Prostate gland (tissue), 2 donors: ENCODE measurements at regions not wholly inside any gene's neighbourhood (a gene's known extent, or its start where the extent isn't known, plus 50 kb on each side); places are given as distances from the start of the nearest gene placed in this dataset.

ENCODE experiments used
- DNase-seq: peaks from one replicate; pipeline ENCODE4 v3.0.0-alpha.2; 2019; ENCODE audit warnings: low spot score
- H3K27ac ChIP-seq, 2 donors: fragments of 200-600 bp; sonication (generic); 2 replicates each; pipeline ENCODE4 v1.5.1; 2017 to 2019
- H3K27me3 ChIP-seq: fragments of 200-600 bp; sonication (generic); replicated peaks from 2 replicates; pipeline ENCODE4 v1.5.1; 2019; ENCODE audit not compliant: insufficient read depth
- H3K36me3 ChIP-seq, 2 donors: fragments of 200-600 bp; sonication (generic); 1 replicate in 1 of 2; 2 replicates in 1 of 2; pipeline versions ENCODE4 v1.5.1 to v1.8.1; 2017 to 2019
- H3K4me1 ChIP-seq: fragments of 200-600 bp; sonication (generic); replicated peaks from 2 replicates; pipeline ENCODE4 v1.5.1; 2019
- H3K4me3 ChIP-seq, 2 donors: fragments of 200-600 bp; sonication (generic); 2 replicates each; pipeline ENCODE4 v1.5.1; 2017 to 2019
- H3K9me3 ChIP-seq: fragments of 200-600 bp; sonication (generic); 2 replicates; pipeline ENCODE4 v1.5.1; 2017
- CTCF ChIP-seq, 4 experiments: fragments of 200-600 bp in 2 of 4; fragments of 450-650 bp in 2 of 4; sonication (generic) in 2 of 4; IDR thresholded peaks; 1 replicate in 3 of 4; 2 replicates in 1 of 4; pipeline ENCODE4 v1.5.1; 2016 to 2019; ENCODE audit warnings: antibody characterized with exemption in 4 of 4, mild to moderate bottlenecking in 2 of 4, moderate library complexity in 2 of 4
- POLR2A ChIP-seq: fragments of 450-650 bp; IDR thresholded peaks from one replicate; pipeline ENCODE4 v1.6.1; 2016; ENCODE audit warnings: antibody characterized with exemption, mild to moderate bottlenecking
- POLR2AphosphoS5 ChIP-seq: sonication (generic); formaldehyde crosslinking; IDR thresholded peaks from one replicate; pipeline ENCODE4 v1.6.1; 2017; ENCODE audit warnings: antibody characterized with exemption
- WGBS: methylation state at CpG from one replicate; pipeline ENCODE4 v1.1.5; 2018; 5-methylcytosine and 5-hydroxymethylcytosine counted together
- intact Hi-C: fragments of 100-400 bp; cut with DNase I; formaldehyde crosslinking; loops from one replicate; pipeline ENCODE4 v1.14.2; 2022

- no peak overlapping the region for H3K27ac ChIP-seq
- TF ChIP-seq CTCF (IDR thresholded peaks at IDR 0.05) (no peak), POLR2A (no peak), POLR2AphosphoS5 (no peak)
- no peaks in the 10 kb centered on the region for H3K27me3 ChIP-seq
- no peaks in the 10 kb centered on the region for H3K9me3 ChIP-seq
- DNase-seq, result no peak
- H3K4me1 ChIP-seq, result no peaks in the 10 kb centered on the region
- intact Hi-C loops, result no loop called here
- H3K4me3 ChIP-seq, result no peak overlapping the region
- H3K36me3 ChIP-seq, result no peaks in the 10 kb centered on the region
Measured at GRCh38 chr7:80357530-80357929, 154.3 kb downstream of the GNAT3 start.

- H3K27me3 ChIP-seq, result no peaks in the 10 kb centered on the region
- intact Hi-C loops, result no loop called here
Measured at GRCh38 chr7:80350430-80350829, 161.4 kb downstream of the GNAT3 start.

GRCh38 chr7:80348223-80348622 lies 163.6 kb downstream of the GNAT3 start:
- WGBS, result 87% methylated on average over 2 of the region's 2 CpGs
- Histone ChIP-seq H3K27ac (no peak overlapping the region), H3K36me3 (no peaks in the 10 kb centered on the region), H3K4me1 (no peaks in the 10 kb centered on the region), H3K4me3 (no peak overlapping the region), H3K27me3 (no peaks in the 10 kb centered on the region), H3K9me3 (no peaks in the 10 kb centered on the region)
- intact Hi-C loops, result no loop called here
- no peak for DNase-seq
- TF ChIP-seq POLR2A (no peak), POLR2AphosphoS5 (no peak), CTCF (IDR thresholded peaks at IDR 0.05) (no peak)

More at GRCh38 chr7:80350430-80350829, 161.4 kb downstream of the GNAT3 start:
- H3K27ac ChIP-seq, result no peak overlapping the region
- H3K9me3 ChIP-seq, result no peaks in the 10 kb centered on the region
- no peaks in the 10 kb centered on the region for H3K36me3 ChIP-seq
- TF ChIP-seq CTCF (IDR thresholded peaks at IDR 0.05) (no peak), POLR2AphosphoS5 (no peak), POLR2A (no peak)
- DNase-seq, result no peak
- H3K4me3 ChIP-seq, result no peak overlapping the region
- WGBS, result 95% methylated on average over 1 of the region's 1 CpG
- no peaks in the 10 kb centered on the region for H3K4me1 ChIP-seq

- no peak for DNase-seq
- Histone ChIP-seq H3K9me3 (no peaks in the 10 kb centered on the region), H3K4me1 (no peaks in the 10 kb centered on the region), H3K36me3 (no peaks in the 10 kb centered on the region), H3K27me3 (no peaks in the 10 kb centered on the region), H3K4me3 (no peak overlapping the region), H3K27ac (no peak overlapping the region)
- TF ChIP-seq POLR2AphosphoS5 (no peak), POLR2A (no peak), CTCF (IDR thresholded peaks at IDR 0.05) (no peak)
- WGBS, result 85% methylated on average over 1 of the region's 1 CpG
- intact Hi-C loops, result no loop called here
Measured at GRCh38 chr7:80347173-80347572, 164.7 kb downstream of the GNAT3 start.

- TF ChIP-seq POLR2A (no peak), CTCF (IDR thresholded peaks at IDR 0.05) (no peak), POLR2AphosphoS5 (no peak)
- Histone ChIP-seq H3K27me3 (no peaks in the 10 kb centered on the region), H3K9me3 (no peaks in the 10 kb centered on the region), H3K36me3 (no peaks in the 10 kb centered on the region), H3K4me3 (no peak overlapping the region), H3K27ac (no peak overlapping the region), H3K4me1 (no peaks in the 10 kb centered on the region)
- intact Hi-C loops, result no loop called here
- no peak for DNase-seq
- whole genome bisulfite sequencing, result 73% methylated on average over 3 of the region's 3 CpGs
Measured at GRCh38 chr7:80346704-80347103, 165.2 kb downstream of the GNAT3 start.
